Suprapubic skin (tissue), 4 donors: ENCODE measurements at regions not wholly inside any gene's neighbourhood (a gene's known extent, or its start where the extent isn't known, plus 50 kb on each side); places are given as distances from the start of the nearest gene placed in this dataset.

ENCODE experiments used
- POLR2A ChIP-seq, 2 donors: fragments of 450-650 bp; IDR thresholded peaks; one replicate each; pipeline ENCODE4 v1.6.1; 2017; ENCODE audit warnings: antibody characterized with exemption in 2 of 2, mild to moderate bottlenecking in 2 of 2, moderate library complexity in 2 of 2
- POLR2AphosphoS5 ChIP-seq, 3 donors: sonication (generic); formaldehyde crosslinking; IDR thresholded peaks; one replicate each; pipeline ENCODE4 v1.6.1; 2017; ENCODE audit warnings: antibody characterized with exemption in 3 of 3
- TF ChIP-seq, protein P1 (sequence below), 2 donors: fragments of 200-600 bp in 1 of 2; fragments of 450-650 bp in 1 of 2; sonication (generic) in 1 of 2; IDR thresholded peaks; one replicate each; pipeline ENCODE4 v1.5.1; 2016 to 2019; ENCODE audit warnings: antibody characterized with exemption in 2 of 2, mild to moderate bottlenecking in 1 of 2, moderate library complexity in 1 of 2

DNA sequence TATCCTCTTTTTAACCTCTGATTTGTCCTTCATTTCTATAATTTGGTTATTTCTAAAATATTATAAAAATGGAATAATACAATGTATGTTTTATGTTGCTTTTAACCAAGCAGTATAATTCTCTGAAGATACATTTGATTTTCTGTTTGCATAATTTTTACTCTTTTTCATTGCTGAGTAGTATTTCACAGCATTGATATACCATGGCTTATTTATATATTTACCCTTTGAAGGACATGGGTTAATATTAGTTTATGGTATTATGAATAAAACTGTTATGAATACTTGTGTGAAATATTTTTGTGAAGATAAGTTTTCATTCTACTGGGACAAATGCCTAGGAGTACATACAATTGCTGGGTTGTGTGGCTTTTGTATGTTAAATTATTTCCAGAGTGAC lies 748.6 kb downstream of the TENT5A start:
- no peak for TF ChIP-seq POLR2A (IDR thresholded peaks at IDR 0.05)
- TF ChIP-seq, protein P1, sequence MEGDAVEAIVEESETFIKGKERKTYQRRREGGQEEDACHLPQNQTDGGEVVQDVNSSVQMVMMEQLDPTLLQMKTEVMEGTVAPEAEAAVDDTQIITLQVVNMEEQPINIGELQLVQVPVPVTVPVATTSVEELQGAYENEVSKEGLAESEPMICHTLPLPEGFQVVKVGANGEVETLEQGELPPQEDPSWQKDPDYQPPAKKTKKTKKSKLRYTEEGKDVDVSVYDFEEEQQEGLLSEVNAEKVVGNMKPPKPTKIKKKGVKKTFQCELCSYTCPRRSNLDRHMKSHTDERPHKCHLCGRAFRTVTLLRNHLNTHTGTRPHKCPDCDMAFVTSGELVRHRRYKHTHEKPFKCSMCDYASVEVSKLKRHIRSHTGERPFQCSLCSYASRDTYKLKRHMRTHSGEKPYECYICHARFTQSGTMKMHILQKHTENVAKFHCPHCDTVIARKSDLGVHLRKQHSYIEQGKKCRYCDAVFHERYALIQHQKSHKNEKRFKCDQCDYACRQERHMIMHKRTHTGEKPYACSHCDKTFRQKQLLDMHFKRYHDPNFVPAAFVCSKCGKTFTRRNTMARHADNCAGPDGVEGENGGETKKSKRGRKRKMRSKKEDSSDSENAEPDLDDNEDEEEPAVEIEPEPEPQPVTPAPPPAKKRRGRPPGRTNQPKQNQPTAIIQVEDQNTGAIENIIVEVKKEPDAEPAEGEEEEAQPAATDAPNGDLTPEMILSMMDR (IDR thresholded peaks at IDR 0.05), result no peak
- TF ChIP-seq POLR2AphosphoS5 (IDR thresholded peaks at IDR 0.05), result no peak
